GM12892 (cell line): ENCODE measurements at regions not wholly inside any gene's neighbourhood (a gene's known extent, or its start where the extent isn't known, plus 50 kb on each side); places are given as distances from the start of the nearest gene placed in this dataset.
"Not testable (repeated sequence)": the region's sequence is repeated elsewhere in the genome, so short reads cannot be mapped to it uniquely, and the experiment has no call there.

ENCODE experiments used
- POLR2A ChIP-seq: IDR thresholded peaks from 2 replicates; pipeline ENCODE4 v1.6.1; 2011; ENCODE audit warnings: low read depth, low read length, control low read depth
- POLR2AphosphoS5 ChIP-seq: IDR thresholded peaks from 2 replicates; pipeline ENCODE4 v1.6.1; 2011; ENCODE audit warnings: low read depth, low read length, control low read depth
- TAF1 ChIP-seq: IDR thresholded peaks from 2 replicates; pipeline ENCODE4 v1.6.1; 2011; ENCODE audit warnings: low read depth, mild to moderate bottlenecking, control low read depth, low read length, borderline replicate concordance

DNA sequence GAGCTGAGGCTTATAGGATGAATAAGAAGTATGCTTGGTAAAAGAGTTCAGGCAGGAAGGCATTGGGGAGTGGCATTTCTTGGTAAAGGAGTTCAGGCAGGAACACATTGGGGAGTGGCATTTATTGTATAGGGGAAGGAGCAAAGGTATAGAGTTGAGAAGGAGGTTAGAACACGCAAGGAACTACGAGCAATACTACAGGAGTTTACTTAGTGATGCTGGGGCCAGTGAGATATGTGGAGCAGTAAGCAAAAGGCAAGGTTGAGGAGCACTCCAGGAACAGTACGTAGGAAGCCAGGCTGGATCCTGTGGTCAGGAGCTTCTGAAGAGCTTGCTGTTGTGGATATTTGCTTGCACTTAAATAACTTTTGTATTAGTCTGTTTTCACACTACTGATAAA is 202.2 kb upstream of the POMZP3 start:
- not testable (repeated sequence) for TF ChIP-seq TAF1, POLR2A, POLR2AphosphoS5
